Transverse colon (tissue), 4 donors: ENCODE measurements at regions not wholly inside any gene's neighbourhood (a gene's known extent, or its start where the extent isn't known, plus 50 kb on each side); places are given as distances from the start of the nearest gene placed in this dataset.

Source experiments
- DNase-seq: peaks from one replicate; pipeline ENCODE4 v3.0.0-alpha.2; 2019
- H3K27ac ChIP-seq, 4 donors: fragments of 200-600 bp; sonication (generic); 2 replicates each; pipeline ENCODE4 v1.5.1; 2016 to 2018; ENCODE audit warnings: inconsistent platforms in 4 of 4
- H3K27me3 ChIP-seq: fragments of 200-600 bp; sonication (generic); 2 replicates; pipeline ENCODE4 v1.5.1; 2017; ENCODE audit warnings: inconsistent platforms
- H3K36me3 ChIP-seq, 4 donors: fragments of 200-600 bp; sonication (generic); 2 replicates each; pipeline ENCODE4 v1.5.1; 2017 to 2019; ENCODE audit warnings: inconsistent platforms in 4 of 4
- H3K4me1 ChIP-seq, 4 donors: fragments of 200-600 bp; sonication (generic); 2 replicates each; pipeline ENCODE4 v1.5.1; 2017 to 2020; ENCODE audit warnings: inconsistent platforms in 4 of 4
- H3K4me3 ChIP-seq, 4 donors: fragments of 200-600 bp; sonication (generic); 1 replicate in 1 of 4; 2 replicates in 3 of 4; pipeline versions ENCODE4 v1.5.1 to v1.6.1; 2017 to 2019; ENCODE audit warnings: inconsistent platforms in 4 of 4
- H3K9me3 ChIP-seq, 2 donors: fragments of 200-600 bp; sonication (generic); 2 replicates each; pipeline ENCODE4 v1.5.1; 2017 to 2019; ENCODE audit warnings: inconsistent platforms in 2 of 2
- EP300 ChIP-seq: sonication (generic); formaldehyde crosslinking; IDR thresholded peaks from one replicate; pipeline ENCODE4 v1.6.1; 2017; ENCODE audit warnings: antibody characterized with exemption, low read depth
- POLR2A ChIP-seq: fragments of 450-650 bp; IDR thresholded peaks from one replicate; pipeline ENCODE4 v1.6.1; 2016; ENCODE audit warnings: antibody characterized with exemption, mild to moderate bottlenecking, moderate library complexity
- WGBS, 2 donors: methylation state at CpG; one replicate each; pipeline ENCODE4 v1.1.5; 2018; ENCODE audit warnings: low coverage in 1 of 2; 5-methylcytosine and 5-hydroxymethylcytosine counted together
- in situ Hi-C, 4 donors: fragments of 200-750 bp; cut with MboI; loops; one replicate each; pipeline versions ENCODE4 v1.15.0 to v1.15.1; 2017; ENCODE audit warnings: low sequenced_read_pairs in 3 of 4, low pct_ligation_motif_present in 1 of 4, low pct_unique_long_range_greater_than_20kb in 1 of 4
- intact Hi-C: fragments of 100-400 bp; cut with DNase I; formaldehyde crosslinking; loops from one replicate; pipeline ENCODE4 v1.15.1; 2023; ENCODE audit warnings: low total_unique reads
- TF ChIP-seq, protein P1 (sequence below), 5 experiments: fragments of 200-600 bp in 3 of 5; fragments of 450-650 bp in 2 of 5; sonication (generic) in 3 of 5; IDR thresholded peaks; 1 replicate in 2 of 5; 2 replicates in 3 of 5; pipeline ENCODE4 v1.5.1; 2016 to 2017; ENCODE audit warnings: antibody characterized with exemption in 5 of 5, inconsistent platforms in 3 of 5, mild to moderate bottlenecking in 2 of 5, moderate library complexity in 1 of 5

DNA sequence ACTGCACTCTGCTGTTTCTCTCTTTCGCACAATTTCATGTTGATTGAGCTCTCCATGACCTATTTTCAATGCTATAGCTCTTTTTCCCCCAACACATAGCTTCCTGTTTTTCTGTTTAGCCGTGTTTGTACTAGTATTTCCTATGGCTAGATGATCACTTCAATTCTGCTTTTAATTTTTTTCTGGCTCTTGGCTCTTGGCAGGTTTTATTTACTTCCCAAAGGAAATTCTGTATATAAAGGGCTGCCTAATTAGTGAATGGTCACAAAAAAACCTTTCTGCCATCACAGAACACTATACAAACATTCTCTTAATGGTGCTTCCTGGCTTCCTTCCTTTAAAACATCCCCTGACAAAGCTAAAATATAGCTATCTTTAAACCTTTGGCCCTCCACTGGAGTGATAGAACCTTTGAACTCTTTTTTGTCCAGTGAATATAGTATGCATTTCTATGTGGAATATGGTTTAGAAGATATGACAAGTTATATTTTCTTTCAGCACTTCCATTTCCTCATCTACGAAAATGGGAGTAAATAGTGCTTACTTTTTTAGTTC is 88.2 kb downstream of the RASSF9 start:
- no peak for DNase-seq
- H3K27me3 ChIP-seq = no peaks in the 10 kb centered on the region
- in situ Hi-C loops (no loop called here), intact Hi-C loops (no loop called here)
- no peaks in the 10 kb centered on the region for H3K36me3 ChIP-seq
- TF ChIP-seq, protein P1, sequence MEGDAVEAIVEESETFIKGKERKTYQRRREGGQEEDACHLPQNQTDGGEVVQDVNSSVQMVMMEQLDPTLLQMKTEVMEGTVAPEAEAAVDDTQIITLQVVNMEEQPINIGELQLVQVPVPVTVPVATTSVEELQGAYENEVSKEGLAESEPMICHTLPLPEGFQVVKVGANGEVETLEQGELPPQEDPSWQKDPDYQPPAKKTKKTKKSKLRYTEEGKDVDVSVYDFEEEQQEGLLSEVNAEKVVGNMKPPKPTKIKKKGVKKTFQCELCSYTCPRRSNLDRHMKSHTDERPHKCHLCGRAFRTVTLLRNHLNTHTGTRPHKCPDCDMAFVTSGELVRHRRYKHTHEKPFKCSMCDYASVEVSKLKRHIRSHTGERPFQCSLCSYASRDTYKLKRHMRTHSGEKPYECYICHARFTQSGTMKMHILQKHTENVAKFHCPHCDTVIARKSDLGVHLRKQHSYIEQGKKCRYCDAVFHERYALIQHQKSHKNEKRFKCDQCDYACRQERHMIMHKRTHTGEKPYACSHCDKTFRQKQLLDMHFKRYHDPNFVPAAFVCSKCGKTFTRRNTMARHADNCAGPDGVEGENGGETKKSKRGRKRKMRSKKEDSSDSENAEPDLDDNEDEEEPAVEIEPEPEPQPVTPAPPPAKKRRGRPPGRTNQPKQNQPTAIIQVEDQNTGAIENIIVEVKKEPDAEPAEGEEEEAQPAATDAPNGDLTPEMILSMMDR (IDR thresholded peaks at IDR 0.05) = no peak
- no peak for TF ChIP-seq EP300
- no peak for TF ChIP-seq POLR2A
- no peaks in the 10 kb centered on the region for H3K4me1 ChIP-seq
- WGBS, 2 donors = 13 to 17% methylated on average over 3 of the region's 3 CpGs
- no peaks in the 10 kb centered on the region for H3K9me3 ChIP-seq
- H3K27ac ChIP-seq = no peak overlapping the region
- H3K4me3 ChIP-seq = no peak overlapping the region
